Endodermal cell (in vitro differentiated cells): ENCODE measurements at regions not wholly inside any gene's neighbourhood (a gene's known extent, or its start where the extent isn't known, plus 50 kb on each side); places are given as distances from the start of the nearest gene placed in this dataset.
"Not testable (repeated sequence)": the region's sequence is repeated elsewhere in the genome, so short reads cannot be mapped to it uniquely, and the experiment has no call there.

ENCODE experiments used
- DNase-seq: peaks from one replicate; pipeline ENCODE4 v3.0.0-alpha.2; 2017
- H3K27ac ChIP-seq: 2 replicates; pipeline ENCODE4 v1.5.1; 2013; ENCODE audit warnings: mild to moderate bottlenecking, low read depth, low read length, moderate library complexity
- H3K27me3 ChIP-seq: 2 replicates; pipeline ENCODE4 v1.6.1; 2013; ENCODE audit warnings: mild to moderate bottlenecking, low read length, moderate library complexity; ENCODE audit not compliant: insufficient read depth, control insufficient read depth, poor library complexity, severe bottlenecking
- H3K36me3 ChIP-seq: 2 replicates; pipeline ENCODE4 v1.7.0; 2013; ENCODE audit warnings: mild to moderate bottlenecking, low read length, moderate library complexity; ENCODE audit not compliant: control insufficient read depth, insufficient read depth
- H3K4me1 ChIP-seq: one replicate; pipeline ENCODE4 v1.7.0; 2013; ENCODE audit warnings: low read length; ENCODE audit not compliant: control insufficient read depth, insufficient read depth
- H3K4me3 ChIP-seq: 2 replicates; pipeline ENCODE4 v1.5.1; 2013; ENCODE audit warnings: mild to moderate bottlenecking, low read length, moderate library complexity
- H3K9ac ChIP-seq: 2 replicates; pipeline ENCODE4 v1.6.1; 2013; ENCODE audit warnings: mild to moderate bottlenecking, low read length, moderate library complexity; ENCODE audit not compliant: poor library complexity, severe bottlenecking; ENCODE audit errors: extremely low read depth
- H3K9me3 ChIP-seq: 2 replicates; pipeline ENCODE4 v1.6.1; 2013; ENCODE audit warnings: mild to moderate bottlenecking, low read length, moderate library complexity; ENCODE audit not compliant: control insufficient read depth
- H3K27ac Mint-ChIP-seq: 2 replicates; pipeline ENCODE4 v1.8.0; 2020; ENCODE audit warnings: mixed read lengths
- H3K27me3 Mint-ChIP-seq: 2 replicates; pipeline ENCODE4 v1.8.0; 2021; ENCODE audit warnings: mild to moderate bottlenecking, mixed read lengths; ENCODE audit not compliant: insufficient read depth
- H3K36me3 Mint-ChIP-seq: 2 replicates; pipeline ENCODE4 v1.8.0; 2020; ENCODE audit warnings: low read depth, mixed read lengths
- H3K4me1 Mint-ChIP-seq: 2 replicates; pipeline ENCODE4 v1.8.0; 2020; ENCODE audit warnings: mixed read lengths
- H3K4me3 Mint-ChIP-seq: 2 replicates; pipeline ENCODE4 v1.8.0; 2020; ENCODE audit warnings: mild to moderate bottlenecking, moderate library complexity, mixed read lengths
- H3K9me3 Mint-ChIP-seq: 2 replicates; pipeline ENCODE4 v1.8.0; 2020; ENCODE audit warnings: mild to moderate bottlenecking, mixed read lengths
- WGBS, 2 experiments: methylation state at CpG; one replicate each; pipeline versions ENCODE4 v1.1.5 to v1.1.7; 2013; ENCODE audit warnings: missing lambda C conversion rate in 2 of 2, mixed read lengths in 1 of 2; ENCODE audit not compliant: insufficient coverage in 1 of 2, insufficient read length in 1 of 2; 5-methylcytosine and 5-hydroxymethylcytosine counted together
- TF ChIP-seq, protein P1 (sequence below): fragments of 200-600 bp; sonication (generic); conservative IDR thresholded peaks from 2 replicates; pipeline ENCODE4 v1.5.0; 2021; ENCODE audit warnings: antibody characterized with exemption, mild to moderate bottlenecking

DNA sequence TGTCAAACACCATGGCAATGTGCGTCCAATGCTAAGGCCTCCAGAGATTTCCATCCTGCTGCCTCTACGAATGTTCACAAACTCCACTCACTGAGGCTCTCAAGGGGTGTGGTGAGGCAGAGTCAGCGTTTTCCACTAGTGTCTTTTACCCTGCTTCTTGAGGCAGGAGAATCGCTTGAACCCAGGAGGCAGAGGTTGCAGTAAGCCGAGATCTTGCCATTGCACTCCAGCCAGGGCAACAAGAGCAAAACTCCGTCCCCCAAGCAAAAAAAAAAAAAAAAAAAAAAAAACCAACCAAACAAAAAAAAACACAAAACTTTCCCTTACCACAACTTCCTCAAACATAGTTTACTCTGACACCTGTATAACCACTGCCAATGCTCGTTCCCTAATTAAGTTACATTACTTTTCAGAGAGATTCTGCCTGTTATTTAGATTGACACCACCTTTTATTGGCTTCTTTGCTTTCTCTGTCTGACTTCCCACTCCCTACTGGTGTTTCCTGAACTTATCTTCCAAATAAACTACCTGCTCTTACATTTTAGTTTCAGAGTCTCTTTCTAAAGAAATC is 102.1 kb upstream of the ZNF746 start:
- WGBS, 2 experiments: 85 to 97% methylated on average over 5 to 7 of the region's 7 CpGs
- no peak overlapping the region for H3K27ac ChIP-seq
- H3K27ac Mint-ChIP-seq: no peak overlapping the region

GRCh38 chr7:149598721-149599308 is 101.2 kb upstream of the ZNF746 start:
- no peak overlapping the region for H3K27ac Mint-ChIP-seq

More for the DNA sequence above, 102.1 kb upstream of the ZNF746 start:
- Histone ChIP-seq H3K4me3 (no peak overlapping the region), H3K9me3 (no peaks in the 10 kb centered on the region), H3K36me3 (peaks cover 57% of the 10 kb centered on the region), H3K9ac (no peak overlapping the region), H3K27me3 (no peaks in the 10 kb centered on the region), H3K4me1 (no peaks in the 10 kb centered on the region)
- no peaks in the 10 kb centered on the region for H3K27me3 Mint-ChIP-seq
- H3K4me1 Mint-ChIP-seq: no peaks in the 10 kb centered on the region
- H3K4me3 Mint-ChIP-seq: no peak overlapping the region
- H3K36me3 Mint-ChIP-seq: peaks cover 45% of the 10 kb centered on the region
- H3K9me3 Mint-ChIP-seq: no peaks in the 10 kb centered on the region
- no peak for DNase-seq
- TF ChIP-seq, protein P1, sequence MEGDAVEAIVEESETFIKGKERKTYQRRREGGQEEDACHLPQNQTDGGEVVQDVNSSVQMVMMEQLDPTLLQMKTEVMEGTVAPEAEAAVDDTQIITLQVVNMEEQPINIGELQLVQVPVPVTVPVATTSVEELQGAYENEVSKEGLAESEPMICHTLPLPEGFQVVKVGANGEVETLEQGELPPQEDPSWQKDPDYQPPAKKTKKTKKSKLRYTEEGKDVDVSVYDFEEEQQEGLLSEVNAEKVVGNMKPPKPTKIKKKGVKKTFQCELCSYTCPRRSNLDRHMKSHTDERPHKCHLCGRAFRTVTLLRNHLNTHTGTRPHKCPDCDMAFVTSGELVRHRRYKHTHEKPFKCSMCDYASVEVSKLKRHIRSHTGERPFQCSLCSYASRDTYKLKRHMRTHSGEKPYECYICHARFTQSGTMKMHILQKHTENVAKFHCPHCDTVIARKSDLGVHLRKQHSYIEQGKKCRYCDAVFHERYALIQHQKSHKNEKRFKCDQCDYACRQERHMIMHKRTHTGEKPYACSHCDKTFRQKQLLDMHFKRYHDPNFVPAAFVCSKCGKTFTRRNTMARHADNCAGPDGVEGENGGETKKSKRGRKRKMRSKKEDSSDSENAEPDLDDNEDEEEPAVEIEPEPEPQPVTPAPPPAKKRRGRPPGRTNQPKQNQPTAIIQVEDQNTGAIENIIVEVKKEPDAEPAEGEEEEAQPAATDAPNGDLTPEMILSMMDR: no peak

GRCh38 chr7:149597789-149598188 is 100.2 kb upstream of the ZNF746 start:
- not testable (repeated sequence) for H3K4me1 Mint-ChIP-seq, H3K27me3 ChIP-seq, H3K4me1 ChIP-seq, H3K9me3 ChIP-seq, H3K27me3 Mint-ChIP-seq, H3K27ac ChIP-seq, DNase-seq, H3K9ac ChIP-seq, H3K4me3 Mint-ChIP-seq, H3K27ac Mint-ChIP-seq, H3K4me3 ChIP-seq, H3K9me3 Mint-ChIP-seq
- peaks cover 48% of the 10 kb centered on the region for H3K36me3 Mint-ChIP-seq
- peaks cover 52% of the 10 kb centered on the region for H3K36me3 ChIP-seq
- WGBS, 2 experiments: 91 to 100% methylated on average over 2 of the region's 2 CpGs

More at GRCh38 chr7:149598721-149599308, 101.2 kb upstream of the ZNF746 start:
- 88 to 96% methylated on average over 1 of the region's 1 CpG for WGBS, 2 experiments
- Histone ChIP-seq H3K4me3 (no peak overlapping the region), H3K27me3 (no peaks in the 10 kb centered on the region), H3K9me3 (no peaks in the 10 kb centered on the region), H3K36me3 (peaks cover 53% of the 10 kb centered on the region), H3K27ac (no peak overlapping the region), H3K9ac (no peak overlapping the region), H3K4me1 (no peaks in the 10 kb centered on the region)
- no peak overlapping the region for H3K4me3 Mint-ChIP-seq
- DNase-seq: peak; percentile 81
- H3K4me1 Mint-ChIP-seq: no peaks in the 10 kb centered on the region
- peaks cover 50% of the 10 kb centered on the region for H3K36me3 Mint-ChIP-seq
- no peaks in the 10 kb centered on the region for H3K9me3 Mint-ChIP-seq
- no peaks in the 10 kb centered on the region for H3K27me3 Mint-ChIP-seq
- TF ChIP-seq, protein P1: peak; percentile 76
